H1 (cell line): ENCODE measurements at regions not wholly inside any gene's neighbourhood (a gene's known extent, or its start where the extent isn't known, plus 50 kb on each side); places are given as distances from the start of the nearest gene placed in this dataset.

Experiments
- CTCF ChIA-PET: fragments of 300-600 bp; sonication (Branson Sonifier 250); formaldehyde crosslinking; loops from one replicate; lab custom pipeline; 2021; ENCODE audit not compliant: partially characterized antibody; lab: Charles Lee
- POLR2A ChIA-PET: fragments of 300-600 bp; sonication (Branson Sonifier 250); formaldehyde crosslinking; loops from one replicate; lab custom pipeline; 2021; ENCODE audit warnings: inconsistent platforms; ENCODE audit not compliant: partially characterized antibody; lab: Charles Lee
- DNase-seq, 2 experiments: peaks; one replicate each; pipeline versions ENCODE4 v3.0.0 to v3.0.0-alpha.2; 2010 to 2022; ENCODE audit warnings: low spot score in 2 of 2, low read depth in 1 of 2, mixed read lengths in 1 of 2
- FAIRE-seq: peaks from 2 replicates; lab custom pipeline; 2011; peaks lifted over from hg19 to GRCh38; lab: Jason Lieb, UNC
- H2AFZ ChIP-seq: 2 replicates; pipeline ENCODE4 v1.8.1; 2012; ENCODE audit warnings: low read length, inconsistent platforms
- H2AK5ac ChIP-seq: 2 replicates; pipeline ENCODE4 v1.6.1; 2013; ENCODE audit warnings: low read depth, low read length
- H2BK120ac ChIP-seq: replicated peaks from 2 replicates; pipeline ENCODE3; 2013; ENCODE audit warnings: low read depth, low read length, inconsistent platforms
- H2BK12ac ChIP-seq: 2 replicates; pipeline ENCODE4 v1.6.1; 2013; ENCODE audit warnings: low read depth, low read length
- H2BK15ac ChIP-seq: 2 replicates; pipeline ENCODE4 v1.6.1; 2013; ENCODE audit warnings: low read length
- H2BK20ac ChIP-seq: 2 replicates; pipeline ENCODE4 v1.6.1; 2013; ENCODE audit warnings: low read length
- H2BK5ac ChIP-seq: 2 replicates; pipeline ENCODE4 v1.6.1; 2013; ENCODE audit warnings: low read depth, low read length
- H3K14ac ChIP-seq: 2 replicates; pipeline ENCODE4 v1.6.1; 2013; ENCODE audit warnings: inconsistent platforms; ENCODE audit not compliant: insufficient read length
- H3K18ac ChIP-seq: 2 replicates; pipeline ENCODE4 v1.6.1; 2013; ENCODE audit warnings: low read length; ENCODE audit errors: extremely low read depth
- H3K23ac ChIP-seq: 2 replicates; pipeline ENCODE4 v1.6.1; 2013; ENCODE audit warnings: inconsistent platforms; ENCODE audit not compliant: insufficient read length
- H3K23me2 ChIP-seq: 2 replicates; pipeline ENCODE4 v1.6.1; 2013; ENCODE audit warnings: low read depth, low read length
- H3K27ac ChIP-seq: 2 replicates; pipeline ENCODE4 v1.6.1; 2011; ENCODE audit warnings: low read depth, low read length, inconsistent platforms
- H3K27me3 ChIP-seq, 4 experiments: replicated peaks in 1 of 4; 1 replicate in 1 of 4; 2 replicates in 3 of 4; pipeline versions ENCODE4 v1.6.1 to v1.8.1; 2011 to 2013; ENCODE audit warnings: low read length in 3 of 4, mild to moderate bottlenecking in 3 of 4, inconsistent platforms in 2 of 4, mixed read lengths in 2 of 4, moderate library complexity in 1 of 4; ENCODE audit not compliant: control insufficient read depth in 3 of 4, insufficient read depth in 3 of 4; ENCODE audit errors: extremely low read depth in 1 of 4
- H3K36me3 ChIP-seq, 4 experiments: 2 replicates each; pipeline versions ENCODE4 v1.6.1 to v1.8.1; 2011 to 2013; ENCODE audit warnings: mild to moderate bottlenecking in 4 of 4, low read length in 3 of 4, moderate library complexity in 2 of 4, control low read depth in 1 of 4, inconsistent platforms in 1 of 4; ENCODE audit not compliant: insufficient read depth in 4 of 4, control insufficient read depth in 2 of 4
- H3K4ac ChIP-seq: replicated peaks from 2 replicates; pipeline ENCODE3; 2013; ENCODE audit warnings: low read length, low read depth, mixed read lengths, inconsistent platforms; ENCODE audit not compliant: insufficient read length
- H3K4me1 ChIP-seq, 4 experiments: replicated peaks in 1 of 4; 1 replicate in 1 of 4; 2 replicates in 3 of 4; pipeline versions ENCODE4 v1.6.1 to v1.8.1; 2011 to 2013; ENCODE audit warnings: low read length in 3 of 4, inconsistent platforms in 2 of 4, mixed read lengths in 1 of 4; ENCODE audit not compliant: insufficient read depth in 4 of 4, control insufficient read depth in 3 of 4
- H3K4me2 ChIP-seq, 2 experiments: 2 replicates each; pipeline versions ENCODE4 v1.6.1 to v1.8.1; 2011 to 2013; ENCODE audit warnings: low read depth in 2 of 2, low read length in 2 of 2, control low read depth in 1 of 2, inconsistent platforms in 1 of 2, mild to moderate bottlenecking in 1 of 2; ENCODE audit not compliant: insufficient read depth in 1 of 2
- H3K4me3 ChIP-seq, 4 experiments: fragments of 200-600, 300-600 bp in 1 of 4; sonication (generic), shearing (Covaris generic), sonication (Bioruptor Twin) in 1 of 4; 2 replicates each; pipeline versions ENCODE4 v1.5.1 to v1.8.1; 2011 to 2016; ENCODE audit warnings: low read length in 4 of 4, low read depth in 3 of 4, control low read depth in 2 of 4, inconsistent platforms in 2 of 4, mild to moderate bottlenecking in 2 of 4, mixed read lengths in 1 of 4, moderate library complexity in 1 of 4; ENCODE audit not compliant: insufficient read depth in 2 of 4; ENCODE audit errors: extremely low read depth in 1 of 4
- H3K56ac ChIP-seq: replicated peaks from 2 replicates; pipeline ENCODE3; 2013; ENCODE audit warnings: low read depth, mild to moderate bottlenecking, mixed read lengths, low read length, inconsistent platforms; ENCODE audit not compliant: insufficient read length
- H3K79me1 ChIP-seq: 2 replicates; pipeline ENCODE4 v1.6.1; 2013; ENCODE audit warnings: low read depth, low read length, control low read depth
- H3K79me2 ChIP-seq, 2 experiments: 2 replicates each; pipeline versions ENCODE4 v1.6.1 to v1.8.1; 2012 to 2013; ENCODE audit warnings: low read length in 2 of 2, mild to moderate bottlenecking in 2 of 2, inconsistent platforms in 1 of 2; ENCODE audit not compliant: insufficient read depth in 2 of 2, control insufficient read depth in 1 of 2
- H3K9ac ChIP-seq, 4 experiments: replicated peaks in 1 of 4; 1 replicate in 1 of 4; 2 replicates in 3 of 4; pipeline versions ENCODE4 v1.6.1 to v1.8.1; 2011 to 2013; ENCODE audit warnings: low read depth in 3 of 4, low read length in 3 of 4, control low read depth in 2 of 4, mild to moderate bottlenecking in 2 of 4, moderate library complexity in 2 of 4, inconsistent platforms in 1 of 4; ENCODE audit errors: extremely low read depth in 1 of 4
- H3K9me3 ChIP-seq, 2 experiments: 2 replicates each; pipeline versions ENCODE4 v1.6.1 to v1.8.1; 2012 to 2013; ENCODE audit warnings: mild to moderate bottlenecking in 2 of 2, moderate library complexity in 2 of 2, control low read depth in 1 of 2, inconsistent platforms in 1 of 2, low read depth in 1 of 2, low read length in 1 of 2, mixed read lengths in 1 of 2; ENCODE audit not compliant: insufficient read depth in 2 of 2
- H4K20me1 ChIP-seq, 2 experiments: replicated peaks in 1 of 2; 2 replicates each; pipeline versions ENCODE3 to v1.8.1; 2011 to 2013; ENCODE audit warnings: inconsistent platforms in 2 of 2, low read length in 2 of 2, mild to moderate bottlenecking in 1 of 2; ENCODE audit not compliant: insufficient read depth in 2 of 2, control insufficient read depth in 1 of 2
- H4K5ac ChIP-seq: 2 replicates; pipeline ENCODE4 v1.6.1; 2013; ENCODE audit warnings: low read length, low read depth, mixed read lengths, inconsistent platforms; ENCODE audit not compliant: insufficient read length
- H4K8ac ChIP-seq: 2 replicates; pipeline ENCODE4 v1.8.0; 2013; ENCODE audit warnings: mild to moderate bottlenecking, moderate library complexity, low read length, inconsistent platforms; ENCODE audit not compliant: insufficient read depth; ENCODE audit errors: extremely low read depth
- H4K91ac ChIP-seq: replicated peaks from 2 replicates; pipeline ENCODE3; 2013; ENCODE audit warnings: low read length, mixed read lengths, inconsistent platforms; ENCODE audit not compliant: insufficient read length
- BCL11A ChIP-seq, 2 experiments: IDR thresholded peaks; one replicate each; pipeline ENCODE4 v1.6.1; 2011; ENCODE audit warnings: low read depth in 2 of 2, low read length in 2 of 2, mild to moderate bottlenecking in 2 of 2
- CEBPB ChIP-seq: IDR thresholded peaks from 2 replicates; pipeline ENCODE4 v1.6.1; 2012; ENCODE audit warnings: low read depth, low read length
- NANOG ChIP-seq: IDR thresholded peaks from 2 replicates; pipeline ENCODE4 v1.6.1; 2011; ENCODE audit warnings: low read length, low read depth, mild to moderate bottlenecking, inconsistent platforms; ENCODE audit not compliant: insufficient read depth, poor library complexity, severe bottlenecking
- NRF1 ChIP-seq: IDR thresholded peaks from 2 replicates; pipeline ENCODE4 v1.6.1; 2011; ENCODE audit warnings: mild to moderate bottlenecking, low read depth, low read length, improper control_type of control experiment
- POLR2A ChIP-seq, 2 experiments: IDR thresholded peaks; 1 replicate in 1 of 2; 2 replicates in 1 of 2; pipeline ENCODE4 v1.6.1; 2011; ENCODE audit warnings: low read depth in 2 of 2, low read length in 2 of 2, mild to moderate bottlenecking in 2 of 2; ENCODE audit errors: control extremely low read depth in 1 of 2
- RBBP5 ChIP-seq: IDR thresholded peaks from 2 replicates; pipeline ENCODE4 v1.7.1; 2012; ENCODE audit warnings: low read depth, mild to moderate bottlenecking, inconsistent platforms, low read length, moderate library complexity, borderline replicate concordance
- SIRT6 ChIP-seq: IDR thresholded peaks from one replicate; pipeline ENCODE4 v1.7.1; 2012; ENCODE audit warnings: low read length, inconsistent platforms
- SP1 ChIP-seq: IDR thresholded peaks from 2 replicates; pipeline ENCODE4 v1.6.1; 2011; ENCODE audit warnings: low read depth, low read length
- TAF7 ChIP-seq: optimal IDR thresholded peaks from 2 replicates; pipeline ENCODE3; 2011; ENCODE audit warnings: low read depth, mild to moderate bottlenecking, inconsistent platforms, low read length, moderate library complexity, borderline replicate concordance
- WGBS, 2 experiments: shearing (Covaris generic) in 1 of 2; methylation state at CpG; one replicate each; pipeline versions ENCODE4 v1.1.6 to v1.1.7; 2013 to 2015; ENCODE audit warnings: low lambda C conversion rate in 2 of 2, mixed read lengths in 2 of 2, inconsistent platforms in 1 of 2, low coverage in 1 of 2, missing lambda C conversion rate in 1 of 2; ENCODE audit not compliant: insufficient replicate concordance in 2 of 2, insufficient coverage in 1 of 2, insufficient read length in 1 of 2; ENCODE audit errors: extremely low coverage in 1 of 2, missing lambda C conversion rate in 1 of 2; 5-methylcytosine and 5-hydroxymethylcytosine counted together
- TF ChIP-seq, protein P1 (sequence below): IDR thresholded peaks from 2 replicates; pipeline ENCODE4 v1.6.1; 2012; ENCODE audit warnings: inconsistent platforms

GRCh38 chr3:194253270-194253669 is 97.9 kb downstream of the CPN2 start:
- peak overlapping the region; percentile 53; the same call in 1 of the 2 replicates for H2BK15ac ChIP-seq
- ChIA-PET CTCF (interaction anchor here (0.6 to 1.0 kb wide), 3 partner anchors 28 to 69 kb away, joined by 3 to 4 read pairs (median 4); no protein-coding TSS in a partner anchor), POLR2A (no interaction called here)
- peak overlapping the region; percentile 39; the same call in 1 of the 2 replicates for H2BK12ac ChIP-seq
- TF ChIP-seq CEBPB (no peak), POLR2A (IDR thresholded peaks at IDR 0.05; ENCODE audit: control extremely low read depth in 1 of 2, low read depth in 2 of 2, low read length in 2 of 2) (no peak), NANOG (no peak), SP1 (no peak), RBBP5 (no peak), TAF7 (no peak), NRF1 (no peak), BCL11A (IDR thresholded peaks at IDR 0.05; ENCODE audit: low read depth in 2 of 2, low read length in 2 of 2) (no peak), SIRT6 (no peak)
- TF ChIP-seq, protein P1, sequence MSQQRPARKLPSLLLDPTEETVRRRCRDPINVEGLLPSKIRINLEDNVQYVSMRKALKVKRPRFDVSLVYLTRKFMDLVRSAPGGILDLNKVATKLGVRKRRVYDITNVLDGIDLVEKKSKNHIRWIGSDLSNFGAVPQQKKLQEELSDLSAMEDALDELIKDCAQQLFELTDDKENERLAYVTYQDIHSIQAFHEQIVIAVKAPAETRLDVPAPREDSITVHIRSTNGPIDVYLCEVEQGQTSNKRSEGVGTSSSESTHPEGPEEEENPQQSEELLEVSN, result no peak
- no peak overlapping the region for H4K8ac ChIP-seq
- no peak overlapping the region for H3K4me3 ChIP-seq
- no peak overlapping the region for H3K23ac ChIP-seq
- no peak overlapping the region for H3K56ac ChIP-seq
- no peaks in the 10 kb centered on the region for H3K27me3 ChIP-seq
- WGBS, 2 experiments, result 70% methylated on average over 4 of the region's 4 CpGs; no CpG with 5 or more reads in 1 of the 2 experiments
- H3K18ac ChIP-seq, result no peak overlapping the region
- no peaks in the 10 kb centered on the region for H3K36me3 ChIP-seq
- H3K23me2 ChIP-seq, result no peaks in the 10 kb centered on the region
- H2AFZ ChIP-seq, result no peak overlapping the region
- H3K14ac ChIP-seq, result no peak overlapping the region
- no peak overlapping the region for H3K4me2 ChIP-seq
- H2BK120ac ChIP-seq, result no peak overlapping the region
- DNase-seq (no peak), FAIRE-seq (no peak)
- no peak overlapping the region for H3K27ac ChIP-seq
- no peaks in the 10 kb centered on the region for H3K79me2 ChIP-seq
- no peak overlapping the region for H4K91ac ChIP-seq
- peaks cover 0 to 4% (median 1%) of the 10 kb centered on the region in 4 experiments; a peak in 2 of 7 replicates for H3K4me1 ChIP-seq
- no peaks in the 10 kb centered on the region for H3K79me1 ChIP-seq
- no peak overlapping the region for H3K4ac ChIP-seq
- H2BK5ac ChIP-seq, result no peak overlapping the region
- H4K5ac ChIP-seq, result no peak overlapping the region
- no peak overlapping the region for H2BK20ac ChIP-seq
- no peak overlapping the region for H3K9ac ChIP-seq
- no peaks in the 10 kb centered on the region for H4K20me1 ChIP-seq
- peaks cover 3 to 4% of the 10 kb centered on the region in 2 experiments; a peak in 1 of 4 replicates for H3K9me3 ChIP-seq
- H2AK5ac ChIP-seq, result no peak overlapping the region
